ENCODE measurements at regions not wholly inside any gene's neighbourhood (a gene's known extent, or its start where the extent isn't known, plus 50 kb on each side); places are given as distances from the start of the nearest gene placed in this dataset.
A peak's percentile ranks its signal among the peaks of the same experiment; 100 is the strongest.

DNA sequence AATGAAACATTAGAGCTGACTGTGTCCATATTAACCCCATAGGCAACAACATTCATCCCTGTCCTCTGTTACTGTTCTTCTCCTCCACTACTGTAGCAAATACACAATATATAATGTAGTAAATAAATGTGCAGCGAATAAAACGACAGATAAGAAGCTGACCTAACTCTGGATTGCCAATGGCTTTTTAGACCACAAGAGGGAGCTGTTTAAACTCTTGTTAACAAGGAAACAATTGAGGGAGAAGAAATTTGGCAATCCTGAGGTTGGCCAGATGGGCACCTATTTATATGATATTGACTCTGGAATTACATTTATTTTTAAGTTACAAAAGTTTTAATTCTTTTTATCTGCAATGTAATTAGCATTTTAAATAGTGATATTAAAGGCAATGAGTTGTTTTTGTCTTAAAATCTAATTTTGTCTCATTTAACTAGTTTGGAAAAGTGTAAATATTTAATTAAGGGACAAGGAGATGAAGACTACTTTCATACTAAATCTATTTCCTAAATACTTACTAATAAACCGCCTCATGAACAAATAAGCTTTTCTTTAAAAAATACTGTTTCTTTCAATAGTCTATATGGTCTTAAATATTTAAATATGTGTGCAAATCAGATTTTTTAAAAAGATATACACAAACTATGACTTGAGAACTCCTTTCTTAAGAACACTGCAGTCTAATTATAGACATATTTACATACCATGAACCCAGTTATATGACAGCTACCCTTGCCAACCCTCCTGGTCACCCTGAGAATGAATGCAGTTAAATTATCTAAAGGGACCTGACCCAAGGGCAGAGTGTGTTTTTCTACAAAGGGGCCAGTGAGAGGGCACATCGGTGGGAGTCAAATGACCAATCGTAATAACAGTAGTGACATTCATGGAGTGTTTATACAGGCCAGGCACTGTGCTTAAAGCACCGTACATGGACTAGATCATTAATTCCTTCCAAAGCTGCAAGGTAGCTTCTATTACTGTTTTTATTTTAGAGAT is 52.9 kb upstream of the HPF1 start:
- no peak overlapping the region for H2AFZ ChIP-seq (ENCODE audit: control insufficient read depth, low read length)
- no peaks in the 10 kb centered on the region for H3K27me3 ChIP-seq (ENCODE audit: control insufficient read depth, extremely low read depth, insufficient read depth, low read length)
- H3K79me2 ChIP-seq (ENCODE audit: control insufficient read depth, insufficient read depth, low read length): no peaks in the 10 kb centered on the region
- peak; percentile 39 for FAIRE-seq
- H3K4me3 ChIP-seq (ENCODE audit: control insufficient read depth in 2 of 3, extremely low read depth in 1 of 3, insufficient read depth in 2 of 3, low read depth in 1 of 3, low read length in 3 of 3): no peak overlapping the region
- no peaks in the 10 kb centered on the region for H3K9me3 ChIP-seq (ENCODE audit: control insufficient read depth, low read depth, low read length)
- H3K27ac ChIP-seq (ENCODE audit: control insufficient read depth, insufficient read depth, low read length): no peak overlapping the region
- H3K9me1 ChIP-seq (ENCODE audit: control insufficient read depth, extremely low read depth, insufficient read depth, low read length): no peaks in the 10 kb centered on the region
- H4K20me1 ChIP-seq (ENCODE audit: control insufficient read depth, extremely low read depth, insufficient read depth, low read length): no peaks in the 10 kb centered on the region
- H3K4me1 ChIP-seq (ENCODE audit: control insufficient read depth, extremely low read depth, insufficient read depth, low read length): no peaks in the 10 kb centered on the region
- H3K4me2 ChIP-seq (ENCODE audit: control insufficient read depth, extremely low read depth, insufficient read depth, low read depth, low read length): no peak overlapping the region
- H3K36me3 ChIP-seq (ENCODE audit: control insufficient read depth in 2 of 2, extremely low read depth in 1 of 2, insufficient read depth in 2 of 2, low read length in 2 of 2): no peaks in the 10 kb centered on the region
- no peak for DNase-seq (ENCODE audit: low read depth, low spot score)
- no peak overlapping the region for H3K9ac ChIP-seq (ENCODE audit: control insufficient read depth, extremely low read depth, insufficient read depth, low read length)
- no peak for TF ChIP-seq EZH2 (IDR thresholded peaks at IDR 0.05; ENCODE audit: low read length)
- TF ChIP-seq, protein P1, sequence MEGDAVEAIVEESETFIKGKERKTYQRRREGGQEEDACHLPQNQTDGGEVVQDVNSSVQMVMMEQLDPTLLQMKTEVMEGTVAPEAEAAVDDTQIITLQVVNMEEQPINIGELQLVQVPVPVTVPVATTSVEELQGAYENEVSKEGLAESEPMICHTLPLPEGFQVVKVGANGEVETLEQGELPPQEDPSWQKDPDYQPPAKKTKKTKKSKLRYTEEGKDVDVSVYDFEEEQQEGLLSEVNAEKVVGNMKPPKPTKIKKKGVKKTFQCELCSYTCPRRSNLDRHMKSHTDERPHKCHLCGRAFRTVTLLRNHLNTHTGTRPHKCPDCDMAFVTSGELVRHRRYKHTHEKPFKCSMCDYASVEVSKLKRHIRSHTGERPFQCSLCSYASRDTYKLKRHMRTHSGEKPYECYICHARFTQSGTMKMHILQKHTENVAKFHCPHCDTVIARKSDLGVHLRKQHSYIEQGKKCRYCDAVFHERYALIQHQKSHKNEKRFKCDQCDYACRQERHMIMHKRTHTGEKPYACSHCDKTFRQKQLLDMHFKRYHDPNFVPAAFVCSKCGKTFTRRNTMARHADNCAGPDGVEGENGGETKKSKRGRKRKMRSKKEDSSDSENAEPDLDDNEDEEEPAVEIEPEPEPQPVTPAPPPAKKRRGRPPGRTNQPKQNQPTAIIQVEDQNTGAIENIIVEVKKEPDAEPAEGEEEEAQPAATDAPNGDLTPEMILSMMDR (optimal IDR thresholded peaks at IDR 0.05 in 1 of 3, IDR thresholded peaks at IDR 0.05 in 1 of 3, conservative IDR thresholded peaks at IDR 0.05 in 1 of 3; ENCODE audit: extremely low read depth in 1 of 3, insufficient read depth in 2 of 3, low read length in 3 of 3): peak; percentile 22 to 69 (median 63)
- dilution Hi-C loops (cut with MboI; ENCODE audit: extremely low pct_ligation_motif_present, low sequenced_read_pairs): loop anchor here (25.0 kb wide), 1 partner anchor 227 kb away; the partner anchor contains the start of gene MFAP3L

DNA sequence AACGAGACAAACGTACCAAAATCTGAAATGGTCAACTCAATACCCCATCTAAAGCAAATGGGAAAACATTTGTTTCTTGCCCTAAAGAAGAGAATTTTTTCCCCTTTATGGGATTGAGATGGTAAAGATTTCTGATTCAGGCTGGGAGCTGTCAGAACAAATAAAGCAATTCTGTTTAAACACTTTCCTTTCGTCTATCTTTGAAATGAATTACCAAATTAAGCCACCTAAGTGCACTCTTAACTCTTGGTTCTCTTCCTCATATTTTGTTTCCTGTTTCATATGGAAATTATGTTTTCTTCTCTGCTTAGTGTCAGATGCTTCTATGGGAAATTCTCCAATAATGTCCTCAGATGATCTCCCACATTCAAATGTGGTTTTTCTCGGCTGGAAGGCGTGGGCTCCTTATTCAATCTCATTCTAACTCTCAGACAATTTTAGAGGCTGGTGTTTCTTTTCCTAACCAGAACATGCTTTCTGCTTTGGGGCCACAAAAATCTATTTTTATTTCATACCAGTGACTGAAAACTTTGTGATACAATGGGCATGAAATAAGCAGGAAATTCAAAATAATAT is 50.3 kb upstream of the HPF1 start:
- dilution Hi-C loops (cut with MboI; ENCODE audit: extremely low pct_ligation_motif_present, low sequenced_read_pairs): loop anchor here (25.0 kb wide), 1 partner anchor 229 kb away; the partner anchor contains the start of gene MFAP3L
- DNase-seq (ENCODE audit: low read depth, low spot score): no peak

More for the DNA sequence above, 50.3 kb upstream of the HPF1 start:
- no peaks in the 10 kb centered on the region for H3K9me1 ChIP-seq (ENCODE audit: control insufficient read depth, extremely low read depth, insufficient read depth, low read length)
- no peak for FAIRE-seq
- H3K4me2 ChIP-seq (ENCODE audit: control insufficient read depth, extremely low read depth, insufficient read depth, low read depth, low read length): no peak overlapping the region
- H3K27ac ChIP-seq (ENCODE audit: control insufficient read depth, insufficient read depth, low read length): no peak overlapping the region
- no peaks in the 10 kb centered on the region for H4K20me1 ChIP-seq (ENCODE audit: control insufficient read depth, extremely low read depth, insufficient read depth, low read length)
- no peak for TF ChIP-seq EZH2 (IDR thresholded peaks at IDR 0.05; ENCODE audit: low read length)
- TF ChIP-seq, protein P1 (optimal IDR thresholded peaks at IDR 0.05 in 1 of 3, IDR thresholded peaks at IDR 0.05 in 1 of 3, conservative IDR thresholded peaks at IDR 0.05 in 1 of 3; ENCODE audit: extremely low read depth in 1 of 3, insufficient read depth in 2 of 3, low read length in 3 of 3): no peak
- no peaks in the 10 kb centered on the region for H3K27me3 ChIP-seq (ENCODE audit: control insufficient read depth, extremely low read depth, insufficient read depth, low read length)
- H3K79me2 ChIP-seq (ENCODE audit: control insufficient read depth, insufficient read depth, low read length): no peaks in the 10 kb centered on the region
- H3K9ac ChIP-seq (ENCODE audit: control insufficient read depth, extremely low read depth, insufficient read depth, low read length): no peak overlapping the region
- H3K9me3 ChIP-seq (ENCODE audit: control insufficient read depth, low read depth, low read length): no peaks in the 10 kb centered on the region
- H2AFZ ChIP-seq (ENCODE audit: control insufficient read depth, low read length): no peak overlapping the region
- H3K4me1 ChIP-seq (ENCODE audit: control insufficient read depth, extremely low read depth, insufficient read depth, low read length): no peaks in the 10 kb centered on the region
- no peaks in the 10 kb centered on the region for H3K36me3 ChIP-seq (ENCODE audit: control insufficient read depth in 2 of 2, extremely low read depth in 1 of 2, insufficient read depth in 2 of 2, low read length in 2 of 2)
- H3K4me3 ChIP-seq (ENCODE audit: control insufficient read depth in 2 of 3, extremely low read depth in 1 of 3, insufficient read depth in 2 of 3, low read depth in 1 of 3, low read length in 3 of 3): no peak overlapping the region

All from keratinocyte (primary cell).